NCI-H446 treated with DMSO at 0.1 percent for 48 hours (cell line): ENCODE measurements at regions not wholly inside any gene's neighbourhood (a gene's known extent, or its start where the extent isn't known, plus 50 kb on each side); places are given as distances from the start of the nearest gene placed in this dataset.
"Not testable (repeated sequence)": the region's sequence is repeated elsewhere in the genome, so short reads cannot be mapped to it uniquely, and the experiment has no call there.

Experiments
- DNase-seq: peaks from one replicate; lab custom pipeline; 2025; lab: John Stamatoyannopoulos, UW

DNA sequence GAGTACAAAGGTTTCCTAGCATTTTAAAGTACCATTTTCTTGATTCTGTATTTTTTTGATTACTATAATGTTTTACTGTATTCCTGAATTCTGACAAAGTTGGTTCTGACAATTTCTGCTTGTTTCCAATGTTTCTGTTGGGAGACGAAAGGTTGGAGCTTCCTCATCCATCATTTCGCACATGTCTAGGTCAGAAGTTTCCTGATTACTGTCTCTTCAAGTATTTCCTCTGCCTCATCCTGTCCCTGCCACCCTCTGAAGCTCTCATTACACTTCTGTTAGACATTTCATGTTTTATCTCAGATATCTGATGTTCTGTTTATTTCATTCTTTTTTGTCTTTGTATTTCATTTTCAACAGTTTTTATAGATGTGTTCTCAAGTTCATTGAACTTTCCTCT lies 895.8 kb downstream of the TSN start:
- DNase-seq: no peak

DNA sequence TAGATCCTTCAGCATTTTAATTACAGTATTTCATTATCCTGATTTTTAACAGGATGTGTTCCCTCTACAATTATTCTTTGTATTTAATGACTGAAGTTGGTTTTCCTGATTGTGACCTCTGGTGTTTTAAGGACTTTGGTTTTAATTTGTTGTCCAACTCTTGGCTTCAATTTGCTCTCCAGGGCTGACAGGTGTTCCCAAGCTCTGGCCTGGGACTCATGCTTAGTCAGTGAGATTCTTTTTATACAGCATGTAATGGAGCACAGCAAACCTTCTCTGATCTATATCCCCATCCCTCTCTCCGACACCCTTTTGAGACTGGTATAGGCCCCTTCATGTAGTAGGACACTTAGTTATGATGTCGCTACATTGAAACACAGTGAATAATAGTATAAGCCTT lies 896.3 kb downstream of the TSN start:
- DNase-seq: no peak

DNA sequence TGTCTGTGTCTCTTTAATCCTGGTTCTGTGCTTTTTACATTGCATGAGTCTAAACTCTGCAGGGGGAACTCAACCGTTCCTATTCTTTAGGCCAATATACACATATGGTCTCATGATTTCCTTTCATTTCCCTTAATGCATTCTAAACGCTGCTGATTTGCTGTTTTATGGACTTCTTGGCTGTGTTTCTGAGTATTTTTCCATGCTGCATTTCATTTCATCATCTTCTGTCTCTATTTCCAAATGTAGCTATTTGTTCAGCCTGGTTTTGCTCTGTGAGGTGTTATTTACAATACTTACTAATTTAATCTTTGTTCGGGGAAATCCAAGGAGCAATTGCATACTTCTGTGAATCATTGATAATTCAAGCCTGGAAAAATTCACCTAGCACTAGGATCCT lies 897.2 kb downstream of the TSN start:
- DNase-seq: peak; percentile 55

DNA sequence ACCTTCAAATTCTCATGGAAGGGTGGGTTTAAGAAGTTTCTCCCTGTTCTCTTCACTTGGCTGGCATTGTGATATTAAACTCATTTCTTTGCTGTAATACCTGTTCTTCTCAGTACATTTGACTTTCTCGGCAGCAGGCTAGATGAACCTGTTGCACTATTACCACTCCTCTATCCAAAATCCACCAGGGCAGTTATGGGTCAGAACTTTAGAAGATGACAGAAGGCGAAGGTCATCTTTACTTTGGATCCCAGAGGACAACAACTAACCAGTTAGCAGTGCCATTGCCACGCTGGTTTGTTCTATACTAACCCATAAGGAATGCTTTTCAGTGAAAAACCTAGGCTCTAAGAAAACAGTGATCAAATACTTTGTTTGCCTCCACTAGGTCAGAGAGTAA lies 901.0 kb downstream of the TSN start:
- no peak for DNase-seq

DNA sequence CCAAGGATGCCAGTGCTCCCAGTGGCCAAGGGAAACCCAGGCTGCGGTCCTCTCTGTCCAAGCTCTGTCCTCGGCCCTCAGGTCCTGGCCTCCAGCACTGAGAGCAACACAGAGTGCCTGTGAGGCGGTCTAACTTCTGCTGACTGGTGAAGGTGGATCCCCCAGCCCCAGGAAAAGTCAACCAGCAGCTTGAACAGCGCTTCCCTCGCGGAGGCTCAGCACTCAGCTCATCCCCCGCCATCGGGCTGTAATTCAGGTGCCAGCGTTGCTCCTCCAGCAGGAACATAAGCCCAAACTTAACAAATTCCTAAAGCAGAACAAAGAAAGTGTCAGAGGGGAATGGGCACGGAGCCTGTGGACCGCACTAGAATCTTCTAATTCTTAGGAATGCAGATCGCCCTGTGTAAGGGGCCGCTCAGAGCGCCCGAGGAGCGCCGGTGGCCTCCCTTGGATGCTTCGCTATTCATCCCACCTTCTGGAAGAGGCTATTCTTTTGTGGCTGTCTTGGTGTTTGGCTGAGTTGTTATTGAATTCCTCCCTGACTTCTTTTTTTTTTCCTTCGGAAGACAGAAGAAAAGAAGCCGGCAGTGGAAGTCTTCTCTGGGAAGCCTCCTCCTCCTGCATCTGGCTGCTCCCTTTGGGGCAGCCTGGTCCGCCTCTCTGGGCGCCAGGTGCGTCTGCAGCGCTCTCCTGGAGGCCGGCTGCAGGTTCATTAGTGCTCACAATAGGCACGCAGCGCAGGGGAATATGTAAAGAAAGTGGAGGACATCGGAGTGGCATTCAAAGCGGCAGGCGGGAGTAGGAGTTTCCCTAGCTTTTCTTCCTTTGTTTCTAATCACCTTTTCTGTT lies 905.6 kb downstream of the TSN start:
- no peak for DNase-seq

DNA sequence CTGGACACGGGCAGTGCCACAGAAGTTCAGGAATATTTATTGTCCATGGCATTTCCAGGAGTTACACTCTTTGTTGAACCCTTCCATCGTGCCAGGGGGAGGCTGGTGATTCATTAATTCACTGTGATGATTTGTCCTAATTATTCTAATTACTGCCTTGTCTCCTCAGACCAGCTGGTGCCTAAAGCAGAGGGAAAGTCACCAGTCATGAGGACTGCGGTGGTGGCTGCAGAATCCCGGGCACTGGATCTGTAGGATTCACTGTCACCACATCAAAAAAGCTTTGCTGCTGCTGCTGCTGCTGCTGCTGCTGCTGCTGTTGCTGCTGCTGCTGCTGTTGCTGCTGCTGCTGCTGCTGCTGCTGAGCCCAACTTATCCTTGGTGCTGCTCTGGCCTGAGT lies 908.2 kb downstream of the TSN start:
- no peak for DNase-seq

DNA sequence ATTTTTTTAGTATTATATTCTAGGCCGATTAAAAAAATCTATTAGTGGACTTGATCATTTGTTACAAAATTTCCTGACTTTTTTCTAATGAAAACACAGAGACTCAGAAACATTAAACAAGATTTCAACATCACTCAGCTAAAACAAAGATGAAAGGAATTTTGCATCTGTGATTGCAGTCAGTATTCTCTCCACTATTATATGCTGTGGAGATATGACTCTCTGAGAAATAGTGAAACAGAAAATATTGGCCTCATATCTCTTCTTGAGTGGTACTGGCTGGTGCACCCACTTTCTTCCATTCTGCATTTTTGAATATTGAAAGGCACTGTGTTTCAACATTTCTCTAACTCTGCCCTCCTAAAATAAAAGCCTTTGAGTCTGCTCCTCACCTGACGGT lies 914.2 kb downstream of the TSN start:
- DNase-seq: no peak

DNA sequence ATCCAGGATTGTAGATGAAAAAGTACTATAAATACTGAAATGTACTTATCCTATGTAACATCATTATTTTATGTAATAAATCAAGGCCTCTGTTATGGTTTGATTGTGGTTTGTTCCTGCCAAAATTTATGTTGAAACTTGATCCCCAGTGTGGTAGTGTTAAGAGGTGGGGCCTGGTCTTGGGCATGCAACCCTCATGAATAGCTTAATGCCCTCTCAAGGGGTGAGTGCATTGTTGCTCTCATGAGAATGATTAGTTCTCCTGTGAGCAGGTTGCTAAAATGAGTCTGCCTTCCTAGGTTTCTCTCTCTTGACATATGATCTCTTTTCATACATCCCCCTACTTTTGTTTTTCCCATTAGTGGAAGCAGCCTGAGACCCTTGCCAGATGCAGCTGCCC lies 915.4 kb downstream of the TSN start:
- DNase-seq: no peak

DNA sequence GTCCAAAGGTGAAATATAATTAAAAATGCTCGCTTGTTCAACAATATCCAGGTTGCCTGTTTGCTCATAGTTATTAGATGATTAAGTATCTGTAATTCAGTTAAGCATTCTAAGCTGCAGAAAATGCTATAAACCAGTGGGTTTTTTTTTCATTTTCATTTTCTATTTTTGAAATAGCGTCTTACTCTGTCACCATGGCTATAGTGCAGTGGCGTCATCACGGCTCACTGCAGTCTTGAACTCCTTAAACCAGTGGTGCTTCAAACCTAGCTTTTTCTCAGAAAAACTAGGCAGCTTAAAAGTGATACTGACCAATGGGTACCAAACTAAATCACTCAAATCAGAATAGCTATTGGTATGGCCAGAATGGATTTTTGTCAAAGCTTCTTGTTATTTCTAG lies 925.2 kb downstream of the TSN start:
- DNase-seq: no peak

DNA sequence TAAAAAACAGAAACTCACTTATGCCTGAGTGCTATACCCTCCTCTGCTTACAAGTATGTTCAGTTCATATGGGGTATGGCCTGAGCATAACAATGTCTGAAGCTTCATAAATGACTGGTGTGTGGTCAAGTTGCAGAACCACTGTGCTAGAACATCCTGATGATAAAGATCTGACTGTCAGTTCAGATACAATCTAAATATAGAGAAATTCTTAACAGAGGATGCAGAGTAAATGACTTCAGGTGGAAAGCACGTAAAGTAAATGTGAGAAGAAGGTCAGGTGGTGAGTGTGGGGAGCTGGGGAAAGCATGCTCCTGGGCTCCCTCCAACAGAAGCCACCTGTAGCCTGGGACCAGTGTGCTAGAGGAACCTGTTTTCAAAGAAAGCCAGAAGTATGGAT lies 926.2 kb downstream of the TSN start:
- DNase-seq: no peak

DNA sequence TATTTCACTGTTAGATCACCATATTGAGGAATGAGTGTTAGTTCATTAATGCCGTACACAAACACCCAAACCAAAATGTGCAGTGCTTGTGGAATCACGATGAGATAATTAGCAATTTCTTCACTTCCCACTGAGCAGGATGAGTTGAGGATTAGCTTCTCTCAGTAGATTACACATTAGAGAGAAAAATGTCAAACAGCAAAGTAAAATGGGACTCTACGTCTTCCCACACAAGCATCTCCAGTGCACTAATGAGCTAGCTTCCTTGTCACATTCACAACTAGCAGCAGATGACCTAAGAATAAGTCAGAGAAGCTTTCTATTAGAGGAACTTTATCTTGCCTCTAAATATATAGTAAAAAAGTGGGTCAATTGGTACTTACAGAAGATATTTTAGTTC lies 926.9 kb downstream of the TSN start:
- DNase-seq: no peak

DNA sequence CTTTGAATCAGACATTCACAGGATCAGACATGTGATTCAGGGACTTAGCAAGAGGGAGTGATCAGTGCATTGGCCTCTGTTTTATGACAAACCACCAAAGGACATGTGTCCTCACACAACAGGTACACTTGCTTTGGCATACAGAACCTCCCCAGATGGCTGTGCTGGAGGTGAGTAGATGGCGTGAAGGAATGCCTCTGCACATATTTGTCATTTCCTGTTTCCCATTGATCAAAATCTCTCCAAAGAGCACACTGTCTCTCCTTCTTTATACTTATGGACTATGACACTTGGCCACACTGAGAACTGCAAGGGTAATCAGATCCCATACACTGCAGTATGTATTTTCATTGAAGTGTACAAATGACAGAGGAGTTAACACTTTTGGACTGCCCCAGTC lies 927.6 kb downstream of the TSN start:
- DNase-seq: no peak

DNA sequence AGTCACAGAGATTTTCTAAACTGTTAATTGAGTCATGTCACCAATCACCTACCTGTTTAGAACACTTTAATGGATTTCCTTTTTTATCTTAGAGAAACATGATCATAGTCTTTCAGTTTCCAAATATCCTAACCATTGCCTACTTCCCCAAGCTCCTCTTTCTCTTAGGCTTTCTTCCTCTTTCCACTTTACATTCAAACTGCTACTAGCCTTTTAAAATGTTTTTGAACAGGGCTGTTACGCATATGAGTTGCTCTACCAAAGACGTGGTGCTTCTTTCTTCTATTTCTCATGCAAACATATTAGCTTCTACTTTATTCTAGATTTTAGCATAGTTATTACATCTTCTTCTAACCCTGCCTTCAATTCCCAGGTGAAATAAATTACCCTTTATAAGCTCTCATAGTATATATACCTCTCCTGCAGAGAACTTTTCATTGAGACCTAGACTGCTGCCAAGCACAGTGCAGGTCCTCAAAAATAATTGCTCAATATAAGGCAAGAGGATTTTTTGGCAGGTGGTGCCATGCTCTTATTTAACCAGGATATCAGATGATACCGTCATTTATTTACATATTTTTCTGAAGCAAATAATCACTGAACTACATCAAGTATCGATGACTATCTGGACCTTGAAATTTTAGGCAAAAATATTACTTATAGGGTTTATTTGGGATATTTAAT lies 937.1 kb downstream of the TSN start:
- DNase-seq: no peak

DNA sequence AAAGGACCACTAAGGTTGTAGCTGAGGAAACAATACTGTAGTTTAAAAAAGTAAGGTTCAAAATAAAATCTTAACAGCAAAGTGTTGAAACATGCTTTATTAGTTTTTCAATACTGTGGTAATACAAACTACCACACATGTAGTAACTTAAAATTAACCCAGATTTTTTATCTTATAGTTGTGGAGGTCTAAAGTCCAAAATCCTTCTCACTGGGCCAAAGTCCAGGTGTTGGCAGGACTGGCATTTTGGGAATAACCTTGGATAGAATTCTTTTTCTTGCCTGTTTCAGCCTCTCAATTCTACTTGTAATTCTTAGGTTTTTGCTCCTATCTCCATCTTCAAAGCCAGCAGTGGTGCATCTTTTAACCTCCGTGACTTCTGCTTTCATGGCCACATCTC lies 942.0 kb downstream of the TSN start:
- no peak for DNase-seq

DNA sequence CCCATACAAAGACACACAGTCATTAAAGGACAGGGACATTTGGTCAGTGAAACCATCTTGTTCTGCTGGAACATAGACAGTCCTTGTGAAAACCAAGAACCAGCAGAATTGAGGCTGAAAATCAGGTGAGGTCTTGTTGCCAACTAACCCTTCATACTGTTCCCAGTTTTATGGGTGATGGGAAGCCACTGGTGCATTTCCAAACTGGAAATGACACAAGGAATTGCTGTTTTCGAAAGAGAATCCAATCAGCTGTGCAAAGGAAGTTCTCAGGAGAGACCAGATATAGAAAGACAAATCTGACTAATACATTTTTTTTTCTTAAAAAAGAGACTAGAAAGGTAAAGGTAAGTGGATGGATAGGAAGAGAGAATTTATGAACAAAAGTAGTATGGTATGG lies 948.2 kb downstream of the TSN start:
- DNase-seq: peak; percentile 45

DNA sequence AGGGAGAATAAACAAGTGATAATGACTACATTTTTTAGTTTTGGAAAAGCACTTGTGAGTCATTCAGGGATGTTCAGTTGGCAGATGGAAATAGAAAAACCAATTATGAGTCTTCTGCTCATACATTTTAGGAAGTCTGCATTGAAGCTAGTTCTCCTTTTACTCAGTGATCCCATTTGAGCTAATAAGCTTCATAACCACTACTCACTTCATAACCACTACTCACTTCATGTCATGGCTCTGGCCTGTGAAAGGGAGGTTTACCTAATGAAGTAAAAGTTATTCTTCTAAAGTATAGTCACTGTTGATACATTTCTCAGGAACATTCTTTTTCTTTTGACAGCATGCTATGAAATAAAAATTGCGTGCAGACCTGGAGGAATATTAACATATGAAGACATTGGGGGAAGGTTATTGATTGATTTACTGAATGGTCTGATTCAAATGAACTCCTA lies 948.7 kb downstream of the TSN start:
- DNase-seq: peak; percentile 50

DNA sequence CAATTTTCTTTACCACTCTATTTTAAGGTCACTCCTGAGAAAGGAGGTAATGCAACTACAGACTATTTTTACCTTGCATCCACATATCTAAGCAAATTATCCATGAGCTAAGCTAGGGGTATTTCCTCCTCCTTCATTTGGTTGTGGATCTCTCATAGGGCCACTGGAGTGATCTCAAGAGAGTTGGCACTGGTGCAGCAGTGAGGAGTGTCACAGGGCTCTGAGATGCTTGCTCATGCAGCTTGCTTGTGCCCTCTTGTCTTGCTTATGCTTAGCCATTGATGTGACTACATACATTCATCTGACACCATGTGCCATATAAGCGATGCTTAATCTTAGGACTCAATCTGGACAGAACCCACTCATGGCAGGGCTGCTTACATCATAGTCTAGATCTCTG lies 950.3 kb downstream of the TSN start:
- no peak for DNase-seq

DNA sequence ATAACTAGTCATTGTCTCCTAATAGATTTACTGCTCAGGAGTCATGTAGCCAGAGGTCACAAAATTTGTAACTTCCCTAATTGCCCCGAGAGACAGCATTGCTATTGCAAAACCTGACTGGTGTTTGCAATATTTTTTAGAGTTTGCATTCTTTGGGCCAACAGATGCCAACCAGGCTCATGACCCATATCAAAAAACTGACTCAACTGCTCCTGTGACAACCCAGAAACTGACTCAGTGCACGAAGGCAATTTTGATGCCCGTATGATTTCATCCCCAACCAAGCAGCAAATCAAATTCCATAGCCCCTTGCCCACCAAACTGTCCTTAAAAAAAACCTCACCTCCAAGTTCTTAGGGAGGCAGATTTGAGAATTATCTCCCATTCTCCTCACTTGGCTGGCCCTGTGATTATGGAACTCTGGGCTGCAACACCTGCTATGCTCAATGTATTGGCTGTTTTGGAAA lies 951.3 kb downstream of the TSN start:
- no peak for DNase-seq

DNA sequence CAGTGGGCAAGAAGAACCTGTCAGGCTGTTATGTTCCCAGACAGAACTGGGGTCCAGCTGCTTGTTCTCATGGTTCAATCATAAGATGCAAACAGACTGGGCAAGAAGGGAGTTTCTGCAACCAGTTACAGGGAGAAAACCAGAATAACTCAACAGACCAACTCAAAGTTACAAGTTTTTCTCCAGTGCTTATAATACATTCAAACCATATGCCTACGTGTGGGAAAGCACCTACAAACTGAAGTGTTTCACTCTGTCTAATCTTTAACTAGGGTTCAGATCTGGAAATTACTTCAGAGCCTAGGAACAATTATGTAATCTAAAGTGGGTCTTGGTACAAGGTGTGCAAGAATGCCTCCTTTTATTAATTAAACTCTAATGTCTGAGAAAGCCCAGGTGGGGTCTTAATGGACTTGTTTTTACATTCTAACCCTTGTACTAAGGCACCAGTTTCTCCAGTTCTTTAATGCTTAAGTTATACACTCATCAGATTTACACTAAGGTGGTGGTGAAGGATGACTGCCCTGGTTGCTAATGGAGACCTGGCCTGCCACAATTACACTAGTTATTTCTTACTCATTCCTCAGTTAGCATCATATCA lies 951.9 kb downstream of the TSN start:
- no peak for DNase-seq

DNA sequence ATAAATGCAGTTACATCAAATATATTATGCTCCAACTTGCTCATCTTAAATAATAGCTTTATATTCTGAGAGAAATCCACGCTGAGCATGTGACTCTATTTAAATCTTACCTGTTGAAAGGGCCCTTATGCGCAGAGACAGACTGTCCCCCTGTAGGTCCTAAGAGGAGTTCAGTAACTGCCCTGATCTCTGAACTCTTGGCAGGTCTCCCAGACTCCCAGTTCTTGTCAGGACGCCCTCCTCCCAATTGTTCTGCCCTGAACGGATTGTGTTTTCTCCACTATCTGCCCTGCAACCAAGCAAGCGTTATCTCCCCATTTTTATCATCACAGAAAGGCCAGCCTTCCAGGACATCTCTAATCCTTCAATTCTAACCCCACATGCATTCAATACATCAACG lies 954.6 kb downstream of the TSN start:
- no peak for DNase-seq

DNA sequence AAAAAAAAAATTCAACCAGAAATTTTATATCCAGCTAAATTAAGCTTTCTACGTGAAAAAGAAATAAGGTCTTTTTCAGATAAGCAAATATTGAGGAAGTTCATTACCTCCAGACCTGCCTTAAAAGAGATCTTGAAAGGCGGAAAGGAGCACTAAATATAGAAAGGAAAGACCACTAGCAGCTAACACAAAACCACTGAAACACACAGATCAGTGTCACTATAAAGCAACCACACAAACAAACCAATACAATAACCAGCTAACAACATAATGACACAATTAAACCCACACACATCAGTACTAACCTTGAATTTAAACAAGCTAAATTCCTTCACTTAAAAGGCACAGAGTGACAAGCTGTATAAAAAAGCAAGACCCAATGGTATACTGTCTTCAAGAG lies 958.3 kb downstream of the TSN start:
- DNase-seq: no peak

DNA sequence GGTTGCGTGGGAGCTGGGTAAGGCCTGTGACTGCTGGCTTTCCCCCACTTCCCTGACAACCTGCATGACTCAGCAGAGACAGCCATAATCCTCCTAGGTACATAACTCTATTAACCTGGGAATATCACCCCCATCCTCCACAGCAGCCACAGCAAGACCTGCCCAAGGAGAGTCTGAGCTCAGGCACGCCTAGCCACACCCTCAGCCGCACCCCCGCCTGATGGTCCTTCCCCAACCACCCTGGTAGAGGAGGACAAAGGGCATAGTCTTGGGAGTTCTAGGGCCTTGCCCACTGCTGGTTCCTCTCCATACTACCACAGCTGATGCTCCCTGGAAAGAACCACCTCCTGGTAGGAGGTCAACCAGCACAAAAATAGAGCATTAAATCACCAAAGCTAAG lies 965.4 kb downstream of the TSN start:
- DNase-seq: not testable (repeated sequence)

DNA sequence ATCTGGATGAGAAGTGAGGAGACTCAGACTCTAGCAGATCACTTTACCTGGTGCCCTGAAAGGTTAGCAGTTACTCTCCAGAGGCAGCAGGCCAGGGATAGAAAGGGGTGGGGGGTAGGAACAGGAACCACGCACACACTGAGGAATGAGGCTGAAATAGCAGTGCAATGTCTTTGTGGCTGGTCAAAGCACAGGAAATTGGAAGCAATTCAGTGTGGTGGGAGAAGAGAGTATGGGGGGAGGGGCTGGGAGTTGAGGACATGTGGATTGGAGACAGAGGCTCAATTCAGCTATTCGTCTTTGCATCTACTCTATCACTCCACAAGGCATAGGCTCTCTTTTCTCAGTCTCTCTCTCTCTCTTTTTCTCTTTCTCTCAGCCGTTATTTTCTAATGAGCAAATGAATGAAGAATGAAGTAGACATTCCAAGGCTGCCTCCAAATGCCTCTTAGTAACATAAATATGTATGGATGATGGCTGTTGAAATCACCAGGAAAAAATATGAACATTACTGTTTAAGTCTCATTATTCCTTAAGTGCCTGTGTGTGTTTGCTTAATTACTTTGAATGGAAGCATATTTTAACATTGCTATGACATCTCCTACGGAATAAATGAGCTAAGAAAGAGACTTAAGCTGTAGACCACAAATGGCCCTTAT lies 979.4 kb downstream of the TSN start:
- no peak for DNase-seq
